ENCODE measurements at regions not wholly inside any gene's neighbourhood (a gene's known extent, or its start where the extent isn't known, plus 50 kb on each side); places are given as distances from the start of the nearest gene placed in this dataset.

GRCh38 chr7:28360739-28361138 is 51.6 kb upstream of the CREB5 start:
- TF ChIP-seq CTCF (conservative IDR thresholded peaks at IDR 0.05; ENCODE audit: low read depth in 2 of 2) = peak; percentile 41 to 59; a peak in 3 of 4 replicates
- no peak for TF ChIP-seq EZH2 (IDR thresholded peaks at IDR 0.05; ENCODE audit: low read depth, unreplicated experiment)

Measured in GM23338 (cell line).